HepG2 (cell line): ENCODE measurements at regions not wholly inside any gene's neighbourhood (a gene's known extent, or its start where the extent isn't known, plus 50 kb on each side); places are given as distances from the start of the nearest gene placed in this dataset.

Source experiments
- ATAC-seq: fragments of 200-7000 bp; cut with Tn5 transposase; 3 replicates; pipeline ENCODE4 v1.9.1; 2020; ENCODE audit warnings: mild to moderate bottlenecking, moderate library complexity
- BruUV-seq: library from RNA; stranded (reverse); fragments of 400-500 nt; replicated peaks from 2 replicates; lab custom pipeline; 2021; lab: Mats Ljungman, UMichigan
- CTCF ChIA-PET: fragments of 300-600 bp; formaldehyde crosslinking; extraction: SDS; loops from one replicate; lab custom pipeline; 2021; ENCODE audit warnings: low total read pairs, inconsistent platforms, low intra/inter-chr PET ratio; lab: Yijun Ruan, JAX
- POLR2A ChIA-PET: fragments of 350-600 bp; sonication (Branson Sonifier 250); formaldehyde crosslinking; loops from one replicate; lab custom pipeline; 2020; ENCODE audit warnings: antibody characterized with exemption, inconsistent platforms; lab: Yijun Ruan, JAX
- DNase-seq: peaks from one replicate; pipeline ENCODE4 v3.0.0-alpha.2; 2015; ENCODE audit warnings: low spot score
- FAIRE-seq: peaks from 3 replicates; lab custom pipeline; 2011; peaks lifted over from hg19 to GRCh38; lab: Jason Lieb, UNC
- H2AFZ ChIP-seq: one replicate; pipeline ENCODE4 v1.6.1; 2011; ENCODE audit warnings: low read length, inconsistent platforms
- H3K27ac ChIP-seq: fragments of 300-600 bp; 3 replicates; pipeline ENCODE4 v1.8.0; 2011; ENCODE audit warnings: mixed run types, mild to moderate bottlenecking, mixed read lengths, low read length, inconsistent platforms; ENCODE audit not compliant: insufficient read depth; ENCODE audit errors: extremely low read length
- H3K27me3 ChIP-seq, 2 experiments: fragments of 200-600 bp in 1 of 2; 2 replicates in 1 of 2; 3 replicates in 1 of 2; pipeline versions ENCODE4 v1.6.0 to v1.8.0; 2011; ENCODE audit warnings: low read length in 2 of 2, mild to moderate bottlenecking in 2 of 2, moderate library complexity in 2 of 2, inconsistent platforms in 1 of 2; ENCODE audit not compliant: insufficient read depth in 2 of 2, control insufficient read depth in 1 of 2
- H3K36me3 ChIP-seq, 2 experiments: fragments of 200-600 bp in 1 of 2; replicated peaks in 1 of 2; 2 replicates in 1 of 2; 3 replicates in 1 of 2; pipeline versions ENCODE4 v1.5.1 to v1.8.0; 2011; ENCODE audit warnings: low read length in 2 of 2, inconsistent platforms in 1 of 2; ENCODE audit not compliant: insufficient read depth in 2 of 2, control insufficient read depth in 1 of 2
- H3K4me1 ChIP-seq: 2 replicates; pipeline ENCODE4 v1.5.1; 2012; ENCODE audit warnings: low read length, inconsistent platforms; ENCODE audit not compliant: insufficient read depth
- H3K4me2 ChIP-seq: 2 replicates; pipeline ENCODE4 v1.6.0; 2011; ENCODE audit warnings: low read depth, low read length, inconsistent platforms
- H3K4me3 ChIP-seq, 3 experiments: fragments of 200-600 bp in 1 of 3; sonication (generic), shearing (Covaris generic) in 1 of 3; replicated peaks in 1 of 3; 2 replicates each; pipeline ENCODE4 v1.5.1; 2011 to 2016; ENCODE audit warnings: low read length in 3 of 3, inconsistent platforms in 2 of 3, low read depth in 2 of 3, mild to moderate bottlenecking in 2 of 3, control low read depth in 1 of 3, mixed read lengths in 1 of 3; ENCODE audit not compliant: insufficient read depth in 1 of 3
- H3K79me2 ChIP-seq: one replicate; pipeline ENCODE4 v1.6.1; 2011; ENCODE audit warnings: low read length, inconsistent platforms; ENCODE audit not compliant: insufficient read depth
- H3K9ac ChIP-seq: 2 replicates; pipeline ENCODE4 v1.6.0; 2011; ENCODE audit warnings: mild to moderate bottlenecking, low read depth, low read length, inconsistent platforms; ENCODE audit not compliant: insufficient read depth
- H3K9me3 ChIP-seq: 2 replicates; pipeline ENCODE4 v1.5.1; 2012; ENCODE audit warnings: mild to moderate bottlenecking, low read length
- H4K20me1 ChIP-seq: 2 replicates; pipeline ENCODE4 v1.6.0; 2011; ENCODE audit warnings: inconsistent platforms, mild to moderate bottlenecking, low read length, moderate library complexity; ENCODE audit not compliant: insufficient read depth
- ATF2 ChIP-seq: sonication (generic); formaldehyde crosslinking; IDR thresholded peaks from 2 replicates; pipeline ENCODE4 v1.4.0; 2020; ENCODE audit warnings: missing genetic modification reagents
- ATRX ChIP-seq: sonication (generic); formaldehyde crosslinking; IDR thresholded peaks from 2 replicates; pipeline ENCODE4 v1.4.0; 2020; ENCODE audit warnings: missing genetic modification reagents, borderline replicate concordance
- CBFB ChIP-seq: sonication (generic); formaldehyde crosslinking; IDR thresholded peaks from 2 replicates; pipeline ENCODE4 v1.4.0; 2020; ENCODE audit warnings: missing genetic modification reagents
- PRDM4 ChIP-seq: sonication (generic); formaldehyde crosslinking; IDR thresholded peaks from 2 replicates; pipeline ENCODE4 v1.9.0; 2021; ENCODE audit warnings: missing genetic modification reagents, borderline replicate concordance
- SIN3A ChIP-seq: IDR thresholded peaks from 2 replicates; pipeline ENCODE4 v1.6.1; 2011; ENCODE audit warnings: low read depth, mild to moderate bottlenecking, control low read depth, low read length, borderline replicate concordance
- SMAD9 ChIP-seq: sonication (generic); formaldehyde crosslinking; IDR thresholded peaks from 2 replicates; pipeline ENCODE4 v1.5.1; 2020; ENCODE audit warnings: mild to moderate bottlenecking, missing genetic modification reagents
- SNAI1 ChIP-seq: sonication (generic); formaldehyde crosslinking; IDR thresholded peaks from 2 replicates; pipeline ENCODE4 v1.5.0; 2020; ENCODE audit warnings: mild to moderate bottlenecking, missing genetic modification reagents, borderline replicate concordance
- TBX2 ChIP-seq: sonication (generic); formaldehyde crosslinking; IDR thresholded peaks from 2 replicates; pipeline ENCODE4 v1.5.0; 2020; ENCODE audit warnings: missing genetic modification reagents, mild to moderate bottlenecking, borderline replicate concordance
- XBP1 ChIP-seq: sonication (generic); formaldehyde crosslinking; IDR thresholded peaks from 2 replicates; pipeline ENCODE4 v1.5.0; 2020; ENCODE audit warnings: missing genetic modification reagents
- ZMYM2 ChIP-seq: sonication (generic); formaldehyde crosslinking; IDR thresholded peaks from 2 replicates; pipeline ENCODE4 v1.8.0; 2022; ENCODE audit warnings: mild to moderate bottlenecking, missing genetic modification reagents
- ZNF597 ChIP-seq: sonication (generic); formaldehyde crosslinking; IDR thresholded peaks from 2 replicates; pipeline ENCODE4 v1.5.0; 2020; ENCODE audit warnings: missing genetic modification reagents
- ZNF674 ChIP-seq: sonication (generic); formaldehyde crosslinking; IDR thresholded peaks from 2 replicates; pipeline ENCODE4 v1.5.0; 2020; ENCODE audit warnings: low read depth, mild to moderate bottlenecking, missing genetic modification reagents
- ZNF710 ChIP-seq: sonication (generic); formaldehyde crosslinking; IDR thresholded peaks from 2 replicates; pipeline ENCODE4 v1.5.0; 2020; ENCODE audit warnings: mild to moderate bottlenecking, missing genetic modification reagents, borderline replicate concordance
- ZNF724P ChIP-seq: sonication (generic); formaldehyde crosslinking; IDR thresholded peaks from 2 replicates; pipeline ENCODE4 v1.8.0; 2022; ENCODE audit warnings: missing genetic modification reagents, borderline replicate concordance
- ZSCAN25 ChIP-seq: sonication (generic); formaldehyde crosslinking; IDR thresholded peaks from 2 replicates; pipeline ENCODE4 v1.8.0; 2022; ENCODE audit warnings: mild to moderate bottlenecking, missing genetic modification reagents
- WGBS: methylation state at CpG from one replicate; pipeline ENCODE4 v1.1.6; 2017; ENCODE audit warnings: low lambda C conversion rate; 5-methylcytosine and 5-hydroxymethylcytosine counted together
- in situ Hi-C: cut with HindIII; loops from 2 replicates; pipeline ENCODE4 v1.10.0; 2017; ENCODE audit warnings: low pct_unique_long_range_greater_than_20kb; ENCODE audit not compliant: extremely low pct_ligation_motif_present
- intact Hi-C: fragments of 100-400 bp; cut with micrococcal nuclease; formaldehyde crosslinking; loops from one replicate; pipeline ENCODE4 v1.10.0; 2022; ENCODE audit not compliant: unreplicated experiment
- TF ChIP-seq, protein P1 (sequence below): sonication (generic); formaldehyde crosslinking; conservative IDR thresholded peaks from 2 replicates; pipeline ENCODE4 v1.8.0; 2022; ENCODE audit warnings: low read depth, missing genetic modification reagents

DNA sequence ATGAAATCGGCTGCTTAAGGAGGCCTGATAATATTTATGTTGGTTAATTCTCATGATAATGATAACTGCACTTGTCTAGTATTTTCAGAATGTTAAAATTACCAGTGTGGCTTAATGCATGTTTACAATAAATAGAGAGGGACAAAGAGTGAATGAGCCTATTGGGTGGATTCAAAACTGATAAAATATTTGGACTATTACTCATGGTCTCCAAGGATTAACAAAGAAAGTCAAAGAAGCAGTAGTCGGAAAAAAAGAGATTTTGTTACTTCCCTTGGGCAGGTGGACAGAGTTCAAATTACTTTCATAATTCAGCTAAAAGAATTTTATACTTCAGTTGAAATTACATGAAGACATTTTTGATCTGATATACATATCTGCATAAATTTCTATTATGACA lies 258.2 kb upstream of the PMFBP1 start (continued):
- TF ChIP-seq, protein P1, sequence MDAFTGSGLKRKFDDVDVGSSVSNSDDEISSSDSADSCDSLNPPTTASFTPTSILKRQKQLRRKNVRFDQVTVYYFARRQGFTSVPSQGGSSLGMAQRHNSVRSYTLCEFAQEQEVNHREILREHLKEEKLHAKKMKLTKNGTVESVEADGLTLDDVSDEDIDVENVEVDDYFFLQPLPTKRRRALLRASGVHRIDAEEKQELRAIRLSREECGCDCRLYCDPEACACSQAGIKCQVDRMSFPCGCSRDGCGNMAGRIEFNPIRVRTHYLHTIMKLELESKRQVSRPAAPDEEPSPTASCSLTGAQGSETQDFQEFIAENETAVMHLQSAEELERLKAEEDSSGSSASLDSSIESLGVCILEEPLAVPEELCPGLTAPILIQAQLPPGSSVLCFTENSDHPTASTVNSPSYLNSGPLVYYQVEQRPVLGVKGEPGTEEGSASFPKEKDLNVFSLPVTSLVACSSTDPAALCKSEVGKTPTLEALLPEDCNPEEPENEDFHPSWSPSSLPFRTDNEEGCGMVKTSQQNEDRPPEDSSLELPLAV (CRISPR knock-in tag), result no peak
- TF ChIP-seq SMAD9 (CRISPR knock-in tag) (no peak), ZSCAN25 (CRISPR knock-in tag) (no peak), ZNF724P (CRISPR knock-in tag) (no peak), ZMYM2 (no peak)

GRCh38 chr16:72429671-72430081 lies 257.7 kb upstream of the PMFBP1 start:
- intact Hi-C loops (no loop called here), in situ Hi-C loops (no loop called here)
- Histone ChIP-seq H2AFZ (no peak overlapping the region), H3K9me3 (peaks cover 16% of the 10 kb centered on the region), H4K20me1 (no peaks in the 10 kb centered on the region), H3K4me2 (no peak overlapping the region), H3K4me1 (no peaks in the 10 kb centered on the region), H3K9ac (no peak overlapping the region), H3K27ac (no peak overlapping the region), H3K36me3 (peaks cover 0 to 3% of the 10 kb centered on the region in 2 experiments; a peak in 2 of 5 replicates), H3K27me3 (no peaks in the 10 kb centered on the region), H3K79me2 (no peaks in the 10 kb centered on the region), H3K4me3 (no peak overlapping the region)
- ATAC-seq, result no peak
- POLR2A ChIA-PET, result no interaction called here
- 93% methylated on average over 5 of the region's 5 CpGs for WGBS
- FAIRE-seq, result no peak
- no TSS peak for BruUV-seq
- no peak for DNase-seq
- CTCF ChIA-PET, result no interaction called here
- TF ChIP-seq ZNF674 (CRISPR knock-in tag), result no peak
- TF ChIP-seq TBX2 (CRISPR knock-in tag), result no peak
- no peak for TF ChIP-seq ATF2
- TF ChIP-seq SNAI1 (CRISPR knock-in tag), result no peak
- TF ChIP-seq SIN3A, result no peak
- no peak for TF ChIP-seq CBFB (CRISPR knock-in tag)
- no peak for TF ChIP-seq ATRX (CRISPR knock-in tag)
- TF ChIP-seq ZNF710 (CRISPR knock-in tag), result no peak
- TF ChIP-seq XBP1, result no peak
- no peak for TF ChIP-seq ZNF597 (CRISPR knock-in tag)
- no peak for TF ChIP-seq PRDM4 (CRISPR knock-in tag)
